Hematopoietic multipotent progenitor cell treated with erythropoietin and hydrocortisone succinate and interleukin-3 and kit ligand, for 8 days (in vitro differentiated cells): ENCODE measurements at regions not wholly inside any gene's neighbourhood (a gene's known extent, or its start where the extent isn't known, plus 50 kb on each side); places are given as distances from the start of the nearest gene placed in this dataset.
A peak's percentile ranks its signal among the peaks of the same experiment; 100 is the strongest.

ENCODE experiments used
- DNase-seq: peaks from one replicate; pipeline ENCODE4 v3.0.0-alpha.2; 2015

DNA sequence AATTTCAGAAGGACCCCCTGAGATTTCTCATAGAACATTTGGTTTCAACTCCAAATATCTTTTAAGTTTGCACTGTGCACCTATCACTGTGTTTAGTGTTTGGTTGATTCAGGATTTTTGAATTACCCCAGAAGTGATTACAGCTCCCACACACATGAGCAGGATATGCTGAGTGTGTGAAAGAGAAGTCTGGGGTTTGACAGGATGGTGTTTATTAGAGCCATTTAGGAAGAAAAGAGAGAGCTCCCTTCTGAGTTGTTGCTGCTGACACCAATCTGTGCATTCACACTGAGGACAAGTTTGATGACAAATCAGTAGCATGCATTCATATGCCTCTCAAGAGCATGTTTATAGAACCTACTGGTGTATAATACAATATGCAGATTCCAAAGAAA, 118.1 kb downstream of the RPL22L1 start:
- DNase-seq: no peak

DNA sequence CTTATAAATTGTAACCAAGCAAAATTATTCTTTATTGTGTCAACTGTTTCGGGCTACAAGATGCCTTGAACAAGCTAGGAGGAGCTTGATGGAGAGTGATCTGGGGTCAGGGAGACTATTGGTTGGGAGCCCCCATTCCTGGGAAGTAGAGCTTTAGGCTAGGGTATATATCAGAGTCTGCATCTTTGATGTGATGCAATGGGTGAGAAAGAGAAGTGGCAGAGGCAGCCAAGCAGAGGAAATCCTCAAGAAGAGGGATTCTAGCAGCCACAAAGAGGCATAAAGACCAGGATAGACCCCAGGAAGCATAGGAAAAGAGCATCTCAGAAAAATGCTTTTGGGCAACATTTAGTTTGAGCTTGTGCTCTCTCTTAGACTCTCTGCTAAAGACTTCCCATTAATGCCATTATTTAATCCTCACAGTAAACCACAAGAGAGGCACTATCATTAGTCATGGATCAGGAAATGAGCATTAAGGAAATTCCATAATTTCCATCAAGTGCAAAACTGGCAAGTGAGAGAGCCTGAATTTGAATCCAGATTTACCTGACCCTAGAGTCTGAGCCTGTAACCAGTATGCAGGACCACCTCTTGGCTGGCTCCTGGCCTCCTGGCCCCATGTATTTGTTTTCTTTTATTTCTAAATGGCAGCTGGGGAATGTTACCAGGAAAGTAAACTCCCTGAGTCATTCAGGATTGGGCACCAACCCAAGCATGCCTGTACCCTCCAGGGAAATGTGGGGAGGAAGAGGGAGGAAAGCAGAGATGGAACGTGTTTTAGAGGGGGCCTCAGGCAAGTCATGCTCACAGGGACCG, 118.7 kb downstream of the RPL22L1 start:
- DNase-seq: no peak

DNA sequence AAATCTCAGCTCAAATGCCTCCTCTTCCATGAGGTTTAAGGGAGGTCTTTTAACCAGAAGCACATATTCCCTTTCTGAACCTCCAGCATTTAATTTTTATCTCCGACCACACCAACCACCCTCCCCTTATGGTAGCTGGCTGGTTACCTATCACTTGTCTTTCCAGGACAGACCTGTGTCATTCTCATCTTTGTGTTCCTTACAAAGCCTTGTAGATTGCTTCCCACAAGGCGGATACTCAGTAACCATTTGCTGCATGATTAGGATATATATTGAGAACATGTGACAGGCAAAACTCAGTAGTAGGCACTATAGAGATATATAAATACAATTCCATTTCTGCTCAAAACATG, 119.5 kb downstream of the RPL22L1 start:
- no peak for DNase-seq

DNA sequence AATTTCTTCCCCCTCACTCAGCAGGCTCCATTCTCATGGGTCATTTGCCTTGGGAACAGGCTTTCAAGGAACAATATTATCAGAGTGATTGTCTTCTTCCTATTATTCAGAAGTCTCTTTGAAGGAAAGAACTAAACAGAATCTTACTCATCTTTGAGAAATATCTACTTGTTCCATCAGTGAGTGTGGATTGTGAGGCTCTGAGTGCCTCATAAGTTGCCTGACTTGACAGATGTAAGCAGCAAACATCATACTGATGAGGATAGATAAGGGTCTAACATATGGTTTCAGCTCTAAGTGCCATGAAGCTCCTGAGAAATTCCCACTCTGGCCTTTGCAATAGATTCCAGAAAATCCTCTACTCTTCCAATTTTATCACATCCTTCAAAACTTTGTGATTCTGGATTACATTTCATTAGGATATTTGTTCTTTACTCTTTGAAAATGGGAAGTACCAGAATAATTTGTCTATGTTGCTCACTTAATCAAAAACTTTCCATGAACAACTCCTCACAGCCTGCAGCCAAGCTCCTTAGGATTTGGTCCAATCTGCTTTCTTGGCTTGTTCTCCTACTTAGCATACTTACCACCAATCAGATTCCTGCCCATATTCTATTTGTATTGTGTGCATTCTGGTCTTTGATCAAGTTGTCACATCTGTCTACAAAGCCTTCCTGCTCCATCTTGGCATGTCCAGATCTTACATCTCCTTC, 120.1 kb downstream of the RPL22L1 start:
- DNase-seq: no peak

DNA sequence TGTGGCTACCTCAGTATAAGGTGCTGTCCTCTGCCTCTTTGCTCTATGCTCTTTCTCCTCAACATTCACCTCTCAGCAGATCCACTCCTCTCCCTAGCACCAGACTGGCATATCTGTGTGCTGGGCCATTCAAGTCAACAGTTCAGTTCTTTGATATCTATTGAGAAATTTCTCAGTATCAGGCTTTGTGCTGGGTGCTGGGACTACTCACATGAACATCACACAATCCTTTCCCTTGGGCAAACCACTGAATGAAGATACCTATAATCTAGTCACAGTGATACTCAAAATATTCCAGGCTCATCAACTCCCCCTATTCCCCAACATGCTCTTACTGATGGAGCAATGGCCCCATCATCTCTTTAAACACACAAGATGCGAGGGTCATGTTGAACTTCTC, 120.8 kb downstream of the RPL22L1 start:
- DNase-seq: no peak

DNA sequence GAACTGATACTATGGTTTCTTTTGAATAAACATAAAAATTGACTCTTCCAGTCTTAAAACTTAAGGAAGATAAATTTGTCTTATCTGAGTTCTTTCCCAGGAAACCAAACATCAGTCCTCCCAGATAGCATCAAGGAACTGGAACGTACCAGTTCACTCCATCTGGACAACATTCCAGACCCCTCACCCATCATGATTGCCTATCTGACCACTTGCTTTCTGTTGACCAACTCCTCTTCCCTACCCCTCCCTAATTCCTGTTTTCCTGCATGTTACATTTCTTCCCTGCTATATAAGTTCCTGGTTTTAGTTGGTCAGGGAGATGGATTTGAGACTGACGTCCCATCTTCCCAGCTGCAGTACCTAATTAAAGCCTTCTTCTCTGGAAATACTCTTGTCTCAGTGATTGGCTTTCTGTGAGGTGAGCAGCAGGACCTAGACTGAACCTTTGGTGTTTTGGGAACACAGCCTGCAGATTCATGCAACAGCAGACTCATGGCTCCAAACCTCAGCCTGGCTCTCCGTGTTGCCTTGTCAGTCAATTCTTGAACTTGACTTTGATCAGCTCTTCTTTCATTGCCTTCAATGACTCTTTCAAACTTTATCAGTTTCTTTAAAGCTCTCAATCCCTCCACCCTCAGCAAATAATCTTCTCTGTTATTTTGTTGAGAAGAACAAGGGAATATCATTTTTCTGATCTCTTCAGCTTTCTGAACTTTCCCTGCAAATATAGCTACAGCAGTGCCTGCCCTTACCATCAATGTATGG, 123.6 kb downstream of the RPL22L1 start:
- no peak for DNase-seq

DNA sequence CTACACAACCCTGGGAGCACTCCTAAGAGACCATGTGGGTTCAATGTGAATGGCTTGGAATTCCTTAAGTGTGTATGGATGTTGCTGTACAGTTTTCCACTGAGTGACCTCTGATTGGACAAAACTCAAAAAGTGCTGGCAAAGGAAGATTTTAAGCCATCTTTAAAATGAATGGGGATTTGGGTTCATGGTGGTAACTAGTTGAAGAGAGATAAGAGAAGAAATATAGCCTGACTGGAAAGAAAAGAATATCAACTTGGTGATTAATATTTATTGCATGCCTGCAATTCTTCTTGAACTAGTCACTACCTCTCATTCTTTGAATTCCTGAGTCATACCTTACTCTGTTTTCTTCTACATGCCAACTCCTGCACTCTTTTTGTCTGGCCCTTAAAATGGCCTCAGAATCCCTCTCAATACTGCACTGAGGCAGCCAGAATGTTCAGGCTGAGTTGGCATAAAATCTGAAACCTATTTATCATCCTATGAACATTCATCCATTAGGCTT, 124.7 kb downstream of the RPL22L1 start:
- no peak for DNase-seq

DNA sequence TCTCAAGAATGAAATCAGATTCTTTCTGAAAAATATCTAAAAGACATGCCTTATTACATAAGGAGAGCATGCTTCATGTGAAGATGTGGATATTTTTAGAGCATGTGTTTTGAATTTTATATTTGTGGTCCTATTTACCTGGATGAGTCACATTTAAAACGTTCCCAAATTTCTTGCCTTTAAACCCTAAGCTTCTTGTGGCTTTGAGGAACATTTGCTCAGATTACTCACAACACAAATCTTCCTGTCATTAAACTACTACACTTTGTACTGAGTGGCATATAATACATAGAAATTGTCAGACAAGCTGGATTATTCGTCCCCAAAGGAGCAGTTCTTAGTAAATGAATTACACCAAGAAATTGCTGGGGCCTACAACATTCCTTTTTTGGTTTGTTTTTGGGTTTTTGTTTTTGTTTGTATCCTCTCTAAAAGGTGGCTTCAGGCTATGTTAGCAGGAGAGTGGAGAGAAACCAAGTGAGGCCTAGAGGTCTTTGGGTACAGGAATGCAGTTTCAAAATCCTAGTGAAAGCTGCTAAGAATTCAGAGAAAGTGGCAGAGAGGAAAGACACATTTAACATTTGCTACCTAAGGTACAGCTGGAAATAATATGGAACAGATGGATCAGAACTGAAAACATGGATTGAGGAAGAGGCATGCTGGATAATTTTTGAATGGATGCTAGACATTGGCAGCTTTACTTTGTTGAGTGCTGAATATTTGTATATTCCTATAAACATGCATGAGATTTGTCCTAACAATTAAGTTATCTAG, 128.1 kb downstream of the RPL22L1 start:
- no peak for DNase-seq

DNA sequence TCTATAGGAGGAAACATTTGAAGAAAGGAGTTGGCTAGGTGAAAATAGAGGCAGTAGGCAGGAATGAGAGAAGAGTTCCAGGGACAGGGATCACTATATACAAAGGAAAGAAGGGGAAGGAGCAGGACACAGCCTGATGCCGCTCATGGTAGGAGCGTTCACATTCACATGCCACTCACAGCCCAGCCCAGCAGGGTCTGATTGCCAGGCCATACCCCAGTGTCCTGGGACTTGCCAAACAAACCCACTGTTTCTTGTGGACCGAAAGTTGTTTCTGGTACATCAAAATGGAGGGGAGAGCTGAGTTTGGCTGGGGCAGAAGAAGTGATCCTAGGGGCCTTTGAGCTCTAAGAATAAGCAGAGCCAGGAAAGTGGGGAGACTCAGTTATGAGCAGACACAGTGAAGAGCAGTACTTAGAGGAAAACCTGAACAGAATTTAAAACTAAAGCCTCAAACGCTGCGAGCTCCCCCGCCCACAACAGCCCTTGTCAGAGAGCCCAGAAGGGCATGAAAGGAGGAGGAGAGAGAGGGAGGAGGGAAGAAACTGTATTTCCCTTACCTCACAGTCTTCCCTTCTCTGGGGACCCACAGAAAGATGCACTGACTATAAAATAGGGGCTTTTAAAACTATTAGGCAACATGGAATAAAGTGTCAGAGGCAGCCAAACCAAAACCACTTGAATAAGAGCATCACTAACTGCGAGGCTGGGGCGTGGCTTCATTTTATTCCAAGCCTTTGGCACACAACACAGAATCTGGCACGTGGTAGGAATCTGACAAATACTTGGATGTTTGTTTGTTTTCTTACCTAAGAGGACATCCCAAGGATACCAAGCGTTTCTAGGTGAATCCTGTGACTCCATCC, 129.0 kb downstream of the RPL22L1 start:
- DNase-seq: no peak

DNA sequence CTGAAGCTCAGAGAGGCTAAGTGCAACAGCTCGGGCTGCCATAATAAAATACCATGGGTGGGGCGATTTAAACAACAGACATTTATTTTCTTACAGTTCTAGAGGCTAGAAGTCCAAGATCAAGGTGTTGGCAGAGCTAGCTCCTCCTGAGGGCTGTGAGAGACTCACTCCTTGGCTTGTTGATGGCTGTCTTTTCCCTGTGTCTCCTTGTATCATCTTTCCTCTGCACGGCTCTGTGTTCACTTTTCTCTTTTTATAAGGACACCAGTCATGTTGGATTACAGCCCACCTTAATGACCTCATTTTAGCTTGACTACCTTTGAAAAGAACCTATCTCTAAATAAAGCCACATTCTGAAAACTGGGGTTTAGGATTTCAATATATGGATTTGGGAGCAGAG, 129.7 kb downstream of the RPL22L1 start:
- no peak for DNase-seq

DNA sequence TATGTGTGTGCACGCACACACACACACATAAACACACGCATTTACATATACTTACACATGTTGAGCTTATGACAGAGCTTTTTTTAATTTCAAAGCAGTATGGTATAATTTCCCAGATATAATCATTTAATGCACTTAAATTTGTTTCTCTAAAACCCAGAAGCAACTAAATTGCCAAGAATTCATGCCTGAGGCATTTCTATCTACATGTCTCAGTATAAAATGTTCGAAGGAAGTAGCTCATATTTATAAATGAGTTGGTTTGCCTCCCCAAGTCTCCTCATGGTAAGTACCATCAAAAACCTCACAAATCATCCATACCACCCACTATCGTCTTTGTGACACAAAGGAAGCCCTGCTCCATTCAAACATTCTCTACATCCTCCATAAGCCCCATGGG, 130.6 kb downstream of the RPL22L1 start:
- no peak for DNase-seq

DNA sequence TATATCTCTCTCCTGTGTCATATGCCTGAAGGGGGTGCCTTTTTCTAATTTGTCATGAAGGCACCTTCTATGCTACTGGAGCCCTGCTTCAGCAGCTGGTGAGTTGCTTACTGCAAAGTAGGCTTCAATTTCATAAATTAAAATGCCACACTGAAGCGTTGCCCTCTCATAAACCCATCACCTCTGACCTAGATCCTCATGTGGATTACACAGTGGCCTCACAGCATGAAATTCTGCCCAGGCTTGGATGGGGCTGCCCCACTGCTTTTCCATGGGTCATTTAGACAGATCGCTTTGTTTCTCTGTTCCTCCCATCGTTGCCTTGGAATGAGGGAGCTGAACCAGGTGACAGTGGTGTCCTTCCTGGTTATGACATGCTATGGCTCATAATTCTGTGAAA, 131.2 kb downstream of the RPL22L1 start:
- DNase-seq: no peak

DNA sequence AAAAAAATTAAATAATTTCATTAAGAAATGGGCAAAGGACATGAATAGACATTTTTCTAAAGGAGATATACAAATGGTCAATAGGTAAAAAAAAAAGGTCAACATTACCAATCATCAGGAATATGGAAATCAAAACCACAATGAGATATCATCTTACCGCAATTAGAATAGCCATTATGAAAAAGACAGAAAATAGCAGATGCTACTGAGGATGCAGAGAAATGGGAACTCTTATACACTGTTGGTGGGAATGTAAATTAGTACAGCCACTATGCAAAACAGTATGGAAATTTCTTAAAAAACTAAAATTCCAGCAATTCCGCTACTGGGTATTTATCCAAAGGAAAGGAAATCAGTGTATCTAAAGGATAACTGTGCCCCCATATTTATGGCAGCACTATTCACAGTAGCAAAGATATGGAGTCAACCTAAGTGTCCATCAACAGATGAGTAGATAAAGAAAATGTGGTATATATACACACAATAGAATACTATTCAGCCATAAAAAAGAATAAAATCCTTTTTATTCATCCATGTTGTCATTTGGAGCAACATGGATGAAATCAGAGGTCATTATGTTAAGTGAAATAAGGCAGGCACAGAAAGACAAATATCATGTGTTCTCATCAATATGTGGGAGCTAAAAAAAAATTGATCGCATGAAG, 132.4 kb downstream of the RPL22L1 start:
- DNase-seq: no peak

DNA sequence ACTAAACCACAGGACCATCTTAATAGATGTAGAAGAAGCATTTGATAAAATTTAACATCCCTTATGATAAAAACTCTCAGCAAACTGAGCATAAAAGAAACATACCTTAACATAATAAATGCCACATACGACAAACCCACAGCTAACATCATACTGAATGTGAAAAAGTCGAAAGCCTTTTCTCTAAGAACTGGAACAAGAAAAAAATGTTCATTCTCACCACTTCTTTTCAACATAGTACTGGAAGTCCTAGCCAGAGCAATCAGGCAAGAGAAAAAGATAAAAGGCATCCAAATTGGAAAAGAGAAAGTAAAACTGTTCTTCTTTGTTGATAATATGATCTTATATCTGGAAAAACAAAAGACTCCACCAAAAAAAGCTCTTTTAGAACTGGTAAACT, 134.2 kb downstream of the RPL22L1 start:
- DNase-seq: no peak

DNA sequence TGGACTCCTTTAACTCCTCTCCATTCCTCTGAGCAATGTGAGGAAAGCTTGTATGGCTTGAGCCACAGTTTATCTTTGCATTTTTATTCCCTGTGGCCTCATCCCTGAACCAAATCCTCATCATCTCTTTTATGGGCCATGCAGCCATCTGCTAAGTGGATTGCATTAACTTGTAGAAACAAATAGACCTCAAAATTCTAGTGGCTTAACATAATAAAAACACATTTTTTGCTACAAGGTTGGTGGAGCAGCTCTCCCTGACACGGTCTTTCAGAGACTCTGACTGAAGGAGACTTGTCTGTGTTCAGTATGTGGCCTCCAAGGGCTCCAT, 135.3 kb downstream of the RPL22L1 start:
- no peak for DNase-seq

DNA sequence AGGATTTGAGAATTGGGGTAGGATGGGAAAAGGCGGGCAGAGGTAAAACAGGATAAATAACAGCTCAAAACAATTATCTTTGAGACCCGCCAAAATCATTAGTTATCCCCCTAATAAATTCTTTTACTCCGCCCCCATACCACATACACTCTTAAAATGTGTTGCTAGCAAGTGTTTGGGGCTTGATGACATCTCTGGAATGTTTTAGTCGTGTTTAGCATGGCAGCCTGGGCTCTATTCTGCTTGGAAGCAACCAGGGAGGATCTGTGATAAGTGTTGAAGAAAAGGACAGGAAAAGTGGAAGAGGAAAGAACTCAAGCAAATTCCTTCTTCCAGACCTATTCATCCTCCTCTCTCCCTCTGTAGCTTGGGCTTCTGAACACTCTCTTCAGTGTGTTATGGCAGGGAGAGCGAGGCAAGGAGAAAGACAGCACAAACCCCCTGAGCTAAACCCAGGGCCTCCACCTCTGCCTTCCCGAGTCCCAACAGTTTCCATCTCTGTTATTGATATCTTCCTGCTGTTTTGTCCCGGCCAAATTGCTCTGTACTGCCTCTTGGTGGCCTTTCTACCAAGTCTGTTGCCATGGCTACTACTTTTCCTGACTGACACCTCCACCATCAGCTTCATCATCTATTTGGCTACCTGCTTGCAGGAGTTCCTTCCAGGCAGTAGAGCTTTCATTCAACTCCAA, 135.8 kb downstream of the RPL22L1 start:
- no peak for DNase-seq

DNA sequence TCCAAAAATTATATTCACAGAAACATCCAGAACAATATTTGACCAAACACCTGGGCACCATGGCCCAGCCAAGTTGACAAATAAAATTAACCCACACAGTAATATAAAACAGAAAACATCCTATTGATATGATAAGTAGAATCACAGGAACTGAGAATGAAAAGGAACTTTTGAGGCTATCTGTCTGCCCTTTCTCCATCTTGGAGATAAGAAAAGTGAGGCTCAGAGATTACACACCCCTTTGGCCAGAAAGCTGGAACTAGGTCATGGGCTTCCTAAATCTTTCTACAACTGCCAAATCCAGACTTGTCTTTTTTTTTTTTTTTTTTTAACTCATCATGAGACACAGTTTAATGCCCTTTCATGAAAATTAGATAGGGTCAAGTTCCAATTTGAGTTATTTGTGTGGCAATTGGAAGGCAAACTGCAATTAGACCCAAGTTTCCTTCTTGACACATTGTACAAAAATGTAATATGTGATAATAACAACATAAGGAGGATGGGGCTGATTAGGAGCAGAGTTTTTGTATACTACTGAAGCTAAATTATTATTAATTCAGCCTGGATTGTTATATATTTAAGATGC, 137.2 kb downstream of the RPL22L1 start:
- no peak for DNase-seq

DNA sequence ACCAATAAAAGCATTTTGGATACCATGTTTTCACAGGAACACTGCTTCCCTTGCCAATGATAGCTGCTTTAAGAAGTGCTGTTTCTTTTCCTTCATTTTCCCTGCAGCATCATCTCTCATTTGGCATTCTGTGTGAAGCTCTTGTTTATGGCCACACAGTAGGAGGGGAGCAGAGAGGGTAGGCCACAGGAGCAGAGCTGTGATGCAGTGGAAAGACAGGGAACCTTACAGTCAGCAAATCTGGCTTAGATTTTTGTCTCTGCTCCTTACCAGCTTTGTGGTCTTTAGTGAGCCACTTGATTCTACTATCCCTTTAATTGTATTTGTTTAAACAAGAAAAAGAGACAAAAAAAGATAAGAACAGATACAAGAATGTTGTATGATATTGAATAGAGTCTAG, 138.7 kb downstream of the RPL22L1 start:
- no peak for DNase-seq

DNA sequence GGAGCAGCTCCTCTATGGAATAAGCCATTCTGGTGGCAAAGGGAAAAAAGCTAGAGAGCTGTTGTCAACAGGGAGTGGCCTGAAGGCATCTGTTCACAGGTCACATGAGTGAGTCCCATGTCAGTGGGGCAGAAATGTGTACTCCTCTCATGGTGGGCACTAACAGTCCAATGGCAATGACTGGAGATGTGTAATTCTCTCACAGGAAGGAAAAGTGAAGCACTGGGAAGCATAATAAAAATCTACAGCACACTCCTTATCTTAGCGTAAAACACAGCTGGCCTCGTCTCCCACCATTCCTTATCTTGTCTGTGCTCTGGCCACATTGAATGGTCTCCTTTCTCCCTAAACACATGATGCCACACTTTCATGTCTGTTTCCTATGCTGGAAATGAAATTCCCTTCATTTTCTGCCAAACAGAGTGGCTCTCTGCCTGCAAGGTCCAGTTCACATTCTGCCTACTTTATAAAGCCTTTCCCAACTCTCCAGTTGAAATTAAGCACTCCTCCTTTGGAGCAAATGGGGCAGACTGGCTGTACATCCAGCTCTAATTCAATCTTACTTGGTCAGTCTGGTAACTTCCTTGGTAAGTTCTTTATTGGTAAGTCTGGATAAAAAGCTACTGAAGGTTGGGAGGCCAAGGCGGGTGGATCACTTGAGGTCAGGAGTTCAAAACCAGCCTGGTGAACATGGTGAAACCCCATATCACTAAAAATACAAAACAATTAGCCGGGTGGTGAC, 139.8 kb downstream of the RPL22L1 start:
- DNase-seq: peak; percentile 90

DNA sequence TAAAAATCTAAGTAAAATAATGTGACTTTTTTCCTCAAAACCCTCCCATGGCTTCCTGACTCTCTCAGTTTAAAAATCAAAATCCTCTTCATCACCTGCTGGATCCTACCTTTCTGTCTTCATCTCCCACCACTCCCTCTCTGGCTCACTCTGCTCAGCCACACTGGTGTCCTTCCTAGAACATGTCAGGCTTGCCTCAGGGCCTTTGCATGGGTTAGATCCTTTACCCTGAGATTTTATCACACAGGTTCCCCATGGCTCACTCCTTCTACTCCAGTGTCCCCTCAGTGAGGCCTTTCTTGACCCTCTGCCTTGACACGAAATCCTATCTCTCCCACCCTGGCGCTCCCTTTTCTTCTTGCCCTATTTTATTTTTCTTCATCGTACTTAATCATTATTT, 141.8 kb downstream of the RPL22L1 start:
- DNase-seq: no peak
